Panc1 (cell line): ENCODE measurements at regions not wholly inside any gene's neighbourhood (a gene's known extent, or its start where the extent isn't known, plus 50 kb on each side); places are given as distances from the start of the nearest gene placed in this dataset.
"Not testable (repeated sequence)": the region's sequence is repeated elsewhere in the genome, so short reads cannot be mapped to it uniquely, and the experiment has no call there.

ENCODE experiments used
- POLR2AphosphoS5 ChIP-seq: IDR thresholded peaks from 2 replicates; pipeline ENCODE4 v1.6.1; 2012; ENCODE audit warnings: mild to moderate bottlenecking, low read depth, low read length, moderate library complexity
- SIN3A ChIP-seq: IDR thresholded peaks from 2 replicates; pipeline ENCODE4 v1.6.1; 2012; ENCODE audit warnings: low read depth, mild to moderate bottlenecking, low read length, moderate library complexity, borderline replicate concordance; ENCODE audit not compliant: insufficient read depth
- TF ChIP-seq, protein P1 (sequence below): fragments of 450-650 bp; IDR thresholded peaks from 2 replicates; pipeline ENCODE4 v1.5.1; 2017; ENCODE audit warnings: mild to moderate bottlenecking
- TF ChIP-seq, protein P2 (sequence below), 2 experiments: IDR thresholded peaks; 2 replicates each; pipeline ENCODE4 v1.6.1; 2011 to 2012; ENCODE audit warnings: low read depth in 2 of 2, control low read depth in 1 of 2, low read length in 1 of 2, mild to moderate bottlenecking in 1 of 2, moderate library complexity in 1 of 2; ENCODE audit not compliant: insufficient read depth in 1 of 2

DNA sequence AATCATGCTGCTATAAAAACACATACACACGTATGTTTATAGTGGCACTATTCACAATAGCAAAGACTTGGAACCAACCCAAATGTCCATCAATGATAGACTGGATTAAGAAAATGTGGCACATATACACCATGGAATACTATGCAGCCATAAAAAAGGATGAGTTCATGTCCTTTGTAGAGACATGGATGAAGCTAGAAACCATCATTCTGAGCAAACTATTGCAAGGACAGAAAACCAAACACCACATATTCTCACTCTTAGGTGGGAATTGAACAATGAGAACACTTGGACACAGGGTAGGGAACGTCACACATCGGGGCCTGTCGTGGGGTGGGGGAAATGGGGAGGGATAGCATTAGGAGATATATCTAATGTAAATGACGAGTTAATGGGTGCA, 97.1 kb upstream of the PRKCQ start:
- TF ChIP-seq, protein P1, sequence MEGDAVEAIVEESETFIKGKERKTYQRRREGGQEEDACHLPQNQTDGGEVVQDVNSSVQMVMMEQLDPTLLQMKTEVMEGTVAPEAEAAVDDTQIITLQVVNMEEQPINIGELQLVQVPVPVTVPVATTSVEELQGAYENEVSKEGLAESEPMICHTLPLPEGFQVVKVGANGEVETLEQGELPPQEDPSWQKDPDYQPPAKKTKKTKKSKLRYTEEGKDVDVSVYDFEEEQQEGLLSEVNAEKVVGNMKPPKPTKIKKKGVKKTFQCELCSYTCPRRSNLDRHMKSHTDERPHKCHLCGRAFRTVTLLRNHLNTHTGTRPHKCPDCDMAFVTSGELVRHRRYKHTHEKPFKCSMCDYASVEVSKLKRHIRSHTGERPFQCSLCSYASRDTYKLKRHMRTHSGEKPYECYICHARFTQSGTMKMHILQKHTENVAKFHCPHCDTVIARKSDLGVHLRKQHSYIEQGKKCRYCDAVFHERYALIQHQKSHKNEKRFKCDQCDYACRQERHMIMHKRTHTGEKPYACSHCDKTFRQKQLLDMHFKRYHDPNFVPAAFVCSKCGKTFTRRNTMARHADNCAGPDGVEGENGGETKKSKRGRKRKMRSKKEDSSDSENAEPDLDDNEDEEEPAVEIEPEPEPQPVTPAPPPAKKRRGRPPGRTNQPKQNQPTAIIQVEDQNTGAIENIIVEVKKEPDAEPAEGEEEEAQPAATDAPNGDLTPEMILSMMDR: not testable (repeated sequence)
- not testable (repeated sequence) for TF ChIP-seq SIN3A, POLR2AphosphoS5
- TF ChIP-seq, protein P2, sequence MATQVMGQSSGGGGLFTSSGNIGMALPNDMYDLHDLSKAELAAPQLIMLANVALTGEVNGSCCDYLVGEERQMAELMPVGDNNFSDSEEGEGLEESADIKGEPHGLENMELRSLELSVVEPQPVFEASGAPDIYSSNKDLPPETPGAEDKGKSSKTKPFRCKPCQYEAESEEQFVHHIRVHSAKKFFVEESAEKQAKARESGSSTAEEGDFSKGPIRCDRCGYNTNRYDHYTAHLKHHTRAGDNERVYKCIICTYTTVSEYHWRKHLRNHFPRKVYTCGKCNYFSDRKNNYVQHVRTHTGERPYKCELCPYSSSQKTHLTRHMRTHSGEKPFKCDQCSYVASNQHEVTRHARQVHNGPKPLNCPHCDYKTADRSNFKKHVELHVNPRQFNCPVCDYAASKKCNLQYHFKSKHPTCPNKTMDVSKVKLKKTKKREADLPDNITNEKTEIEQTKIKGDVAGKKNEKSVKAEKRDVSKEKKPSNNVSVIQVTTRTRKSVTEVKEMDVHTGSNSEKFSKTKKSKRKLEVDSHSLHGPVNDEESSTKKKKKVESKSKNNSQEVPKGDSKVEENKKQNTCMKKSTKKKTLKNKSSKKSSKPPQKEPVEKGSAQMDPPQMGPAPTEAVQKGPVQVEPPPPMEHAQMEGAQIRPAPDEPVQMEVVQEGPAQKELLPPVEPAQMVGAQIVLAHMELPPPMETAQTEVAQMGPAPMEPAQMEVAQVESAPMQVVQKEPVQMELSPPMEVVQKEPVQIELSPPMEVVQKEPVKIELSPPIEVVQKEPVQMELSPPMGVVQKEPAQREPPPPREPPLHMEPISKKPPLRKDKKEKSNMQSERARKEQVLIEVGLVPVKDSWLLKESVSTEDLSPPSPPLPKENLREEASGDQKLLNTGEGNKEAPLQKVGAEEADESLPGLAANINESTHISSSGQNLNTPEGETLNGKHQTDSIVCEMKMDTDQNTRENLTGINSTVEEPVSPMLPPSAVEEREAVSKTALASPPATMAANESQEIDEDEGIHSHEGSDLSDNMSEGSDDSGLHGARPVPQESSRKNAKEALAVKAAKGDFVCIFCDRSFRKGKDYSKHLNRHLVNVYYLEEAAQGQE (IDR thresholded peaks at IDR 0.05; ENCODE audit: insufficient read depth in 1 of 2, low read depth in 2 of 2, low read length in 1 of 2): not testable (repeated sequence)
